Fibroblast of lung (primary cell): ENCODE measurements at regions not wholly inside any gene's neighbourhood (a gene's known extent, or its start where the extent isn't known, plus 50 kb on each side); places are given as distances from the start of the nearest gene placed in this dataset.

Experiments used
- DNase-seq, 2 donors: peaks; one replicate each; pipeline versions ENCODE4 v3.0.0 to v3.0.0-alpha.2; 2010; ENCODE audit warnings: low read depth in 2 of 2
- H2AFZ ChIP-seq: 2 replicates; pipeline ENCODE4 v1.5.1; 2012; ENCODE audit warnings: low read length, control low read depth, inconsistent platforms
- H3K27ac ChIP-seq: 2 replicates; pipeline ENCODE4 v1.5.1; 2011; ENCODE audit warnings: low read length, control low read depth; ENCODE audit not compliant: insufficient read depth
- H3K27me3 ChIP-seq: 2 replicates; pipeline ENCODE4 v1.5.1; 2011; ENCODE audit warnings: mild to moderate bottlenecking, low read length; ENCODE audit not compliant: control insufficient read depth, insufficient read depth
- H3K36me3 ChIP-seq: 2 replicates; pipeline ENCODE4 v1.5.1; 2011; ENCODE audit warnings: low read length; ENCODE audit not compliant: control insufficient read depth, insufficient read depth
- H3K4me1 ChIP-seq: 2 replicates; pipeline ENCODE4 v1.5.1; 2011; ENCODE audit warnings: low read length; ENCODE audit not compliant: control insufficient read depth, insufficient read depth; ENCODE audit errors: extremely low read depth
- H3K4me2 ChIP-seq: 2 replicates; pipeline ENCODE4 v1.5.1; 2011; ENCODE audit warnings: low read length, control low read depth; ENCODE audit not compliant: insufficient read depth; ENCODE audit errors: extremely low read depth
- H3K4me3 ChIP-seq, 4 experiments: fragments of 200-600 bp in 1 of 4; sonication (generic) in 1 of 4; replicated peaks in 1 of 4; 2 replicates each; pipeline ENCODE4 v1.5.1; 2011 to 2016; ENCODE audit warnings: low read length in 4 of 4, low read depth in 3 of 4, mild to moderate bottlenecking in 3 of 4, control low read depth in 2 of 4, inconsistent platforms in 1 of 4, mixed read lengths in 1 of 4; ENCODE audit not compliant: insufficient read depth in 1 of 4; ENCODE audit errors: control extremely low read depth in 1 of 4
- H3K79me2 ChIP-seq: 2 replicates; pipeline ENCODE4 v1.5.1; 2012; ENCODE audit warnings: mild to moderate bottlenecking, low read length, inconsistent platforms; ENCODE audit not compliant: control insufficient read depth, insufficient read depth
- H3K9ac ChIP-seq: 2 replicates; pipeline ENCODE4 v1.5.1; 2011; ENCODE audit warnings: mild to moderate bottlenecking, low read length, control low read depth; ENCODE audit not compliant: insufficient read depth
- H3K9me3 ChIP-seq: 2 replicates; pipeline ENCODE4 v1.5.1; 2012; ENCODE audit warnings: low read depth, low read length; ENCODE audit not compliant: control insufficient read depth, insufficient read depth
- H4K20me1 ChIP-seq: 2 replicates; pipeline ENCODE4 v1.5.1; 2011; ENCODE audit warnings: low read length; ENCODE audit not compliant: control insufficient read depth, insufficient read depth; ENCODE audit errors: extremely low read depth
- EZH2 ChIP-seq: IDR thresholded peaks from 2 replicates; pipeline ENCODE4 v1.5.1; 2012; ENCODE audit warnings: low read length, control low read depth, mild to moderate bottlenecking; ENCODE audit errors: missing control alignments
- TF ChIP-seq, protein P1 (sequence below), 2 donors: IDR thresholded peaks in 1 of 2; conservative IDR thresholded peaks in 1 of 2; 1 replicate in 1 of 2; 2 replicates in 1 of 2; pipeline ENCODE4 v1.5.1; 2011 to 2012; ENCODE audit warnings: low read length in 2 of 2, control low read depth in 1 of 2, inconsistent platforms in 1 of 2, low read depth in 1 of 2, mild to moderate bottlenecking in 1 of 2

DNA sequence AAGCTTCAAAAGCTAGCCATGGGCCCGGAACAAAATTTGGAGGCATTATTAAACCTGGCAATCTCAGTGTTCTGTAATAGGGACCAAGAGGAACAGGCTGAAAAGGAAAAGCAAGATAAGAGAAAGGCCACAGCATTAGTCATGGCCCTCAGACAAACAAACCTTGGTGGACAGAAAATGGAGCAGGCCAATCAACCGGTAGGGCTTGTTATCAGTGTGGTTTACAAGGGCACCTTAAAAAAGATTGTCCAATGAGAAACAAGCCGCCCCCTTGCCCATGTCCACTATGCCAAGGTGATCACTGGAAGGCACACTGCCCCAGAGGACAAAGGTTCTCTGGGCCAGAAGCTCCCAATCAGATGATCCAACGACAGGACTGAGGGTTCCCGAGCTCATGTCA is 653.9 kb upstream of the TMEM132C start:
- Histone ChIP-seq H3K79me2 (no peaks in the 10 kb centered on the region), H3K4me1 (no peaks in the 10 kb centered on the region)
- DNase-seq: peak in 1 of 2 donors; percentile 65

DNA sequence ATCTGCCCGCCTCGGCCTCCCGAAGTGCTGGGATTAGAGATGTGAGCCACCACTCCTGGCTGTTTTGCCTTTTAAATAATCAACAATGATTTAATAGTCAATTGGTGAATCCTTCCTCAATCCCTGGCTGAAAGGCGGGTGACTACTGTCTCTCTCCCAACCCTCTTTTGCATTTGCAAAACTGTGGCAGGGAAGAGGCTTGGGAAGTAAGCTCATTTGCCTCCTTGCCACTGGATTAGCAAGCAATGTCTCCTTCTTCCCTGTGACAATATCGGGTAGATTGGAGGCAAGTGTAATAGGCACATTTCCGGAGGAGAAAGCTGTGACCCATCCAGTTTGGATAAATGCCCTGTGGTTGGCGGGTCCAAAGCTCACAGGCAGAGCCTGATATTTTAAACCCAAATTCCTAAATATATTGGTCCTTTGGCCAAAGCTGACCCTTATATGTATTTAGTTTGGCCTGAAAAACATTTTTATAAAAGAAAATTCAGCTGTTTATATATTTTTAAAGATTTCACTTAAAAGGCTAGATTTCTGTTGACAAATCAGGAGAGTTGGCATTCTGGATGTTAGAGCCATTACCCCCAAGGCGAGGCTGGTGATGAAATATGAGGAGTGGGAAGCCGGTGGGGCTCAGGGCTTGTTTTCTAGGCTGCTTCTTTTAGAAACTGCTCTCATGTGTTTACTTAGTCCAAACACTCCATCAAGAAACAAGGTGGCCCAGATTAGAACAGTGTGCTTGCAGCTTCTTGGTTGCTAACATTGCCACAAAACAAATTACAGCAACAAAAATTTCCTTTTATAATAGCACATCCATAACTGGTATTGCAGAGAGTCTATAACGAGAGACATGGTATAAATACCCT is 646.9 kb upstream of the TMEM132C start:
- Histone ChIP-seq H2AFZ (no peak overlapping the region), H3K4me2 (no peak overlapping the region), H3K36me3 (no peaks in the 10 kb centered on the region), H3K27me3 (no peaks in the 10 kb centered on the region), H3K9ac (no peak overlapping the region), H3K9me3 (no peaks in the 10 kb centered on the region), H4K20me1 (no peaks in the 10 kb centered on the region), H3K4me1 (no peaks in the 10 kb centered on the region), H3K79me2 (no peaks in the 10 kb centered on the region), H3K4me3 (no peak overlapping the region), H3K27ac (no peak overlapping the region)
- no peak for DNase-seq
- TF ChIP-seq, protein P1, sequence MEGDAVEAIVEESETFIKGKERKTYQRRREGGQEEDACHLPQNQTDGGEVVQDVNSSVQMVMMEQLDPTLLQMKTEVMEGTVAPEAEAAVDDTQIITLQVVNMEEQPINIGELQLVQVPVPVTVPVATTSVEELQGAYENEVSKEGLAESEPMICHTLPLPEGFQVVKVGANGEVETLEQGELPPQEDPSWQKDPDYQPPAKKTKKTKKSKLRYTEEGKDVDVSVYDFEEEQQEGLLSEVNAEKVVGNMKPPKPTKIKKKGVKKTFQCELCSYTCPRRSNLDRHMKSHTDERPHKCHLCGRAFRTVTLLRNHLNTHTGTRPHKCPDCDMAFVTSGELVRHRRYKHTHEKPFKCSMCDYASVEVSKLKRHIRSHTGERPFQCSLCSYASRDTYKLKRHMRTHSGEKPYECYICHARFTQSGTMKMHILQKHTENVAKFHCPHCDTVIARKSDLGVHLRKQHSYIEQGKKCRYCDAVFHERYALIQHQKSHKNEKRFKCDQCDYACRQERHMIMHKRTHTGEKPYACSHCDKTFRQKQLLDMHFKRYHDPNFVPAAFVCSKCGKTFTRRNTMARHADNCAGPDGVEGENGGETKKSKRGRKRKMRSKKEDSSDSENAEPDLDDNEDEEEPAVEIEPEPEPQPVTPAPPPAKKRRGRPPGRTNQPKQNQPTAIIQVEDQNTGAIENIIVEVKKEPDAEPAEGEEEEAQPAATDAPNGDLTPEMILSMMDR (conservative IDR thresholded peaks at IDR 0.05 in 1 of 2, IDR thresholded peaks at IDR 0.05 in 1 of 2; ENCODE audit: low read depth in 1 of 2, low read length in 2 of 2): no peak
- no peak for TF ChIP-seq EZH2

More for the DNA sequence above, 653.9 kb upstream of the TMEM132C start:
- H3K9me3 ChIP-seq: no peaks in the 10 kb centered on the region
- H3K9ac ChIP-seq: no peak overlapping the region
- no peaks in the 10 kb centered on the region for H4K20me1 ChIP-seq
- no peak overlapping the region for H2AFZ ChIP-seq
- no peak overlapping the region for H3K4me2 ChIP-seq
- H3K4me3 ChIP-seq: no peak overlapping the region
- H3K27ac ChIP-seq: no peak overlapping the region
- no peaks in the 10 kb centered on the region for H3K27me3 ChIP-seq
- H3K36me3 ChIP-seq: no peaks in the 10 kb centered on the region
- no peak for TF ChIP-seq EZH2
- TF ChIP-seq, protein P1 (conservative IDR thresholded peaks at IDR 0.05 in 1 of 2, IDR thresholded peaks at IDR 0.05 in 1 of 2; ENCODE audit: low read depth in 1 of 2, low read length in 2 of 2): no peak

DNA sequence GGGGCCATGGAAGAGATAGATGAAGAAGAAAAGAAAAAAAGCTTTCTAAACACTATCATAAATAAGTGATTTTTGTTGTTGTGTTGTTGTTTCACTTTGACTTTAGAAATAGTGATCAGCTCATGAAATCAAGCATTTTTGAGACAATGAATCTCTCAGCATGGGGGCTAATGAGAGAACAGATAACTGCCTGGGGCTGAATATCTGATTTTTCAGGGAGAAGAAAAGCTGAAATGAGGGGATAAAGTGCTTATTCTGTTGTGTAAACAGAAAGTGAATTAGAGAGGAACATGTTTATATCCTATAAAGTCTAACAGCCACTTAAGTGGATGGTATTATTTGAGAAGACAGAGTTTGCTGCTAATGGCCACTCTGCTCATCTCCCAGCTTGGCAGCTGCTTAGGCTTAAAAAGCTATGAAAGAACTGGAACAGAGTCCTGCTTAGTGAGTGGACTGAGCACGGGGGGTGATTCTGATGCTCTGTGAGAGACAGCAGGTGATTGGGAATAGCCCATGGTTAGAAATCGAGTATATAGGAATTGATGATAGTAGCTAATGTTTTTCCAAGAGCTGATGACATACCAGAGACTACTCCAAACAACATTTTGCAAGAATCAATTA is 646.1 kb upstream of the TMEM132C start:
- Histone ChIP-seq H4K20me1 (no peaks in the 10 kb centered on the region), H3K4me2 (no peak overlapping the region), H3K27ac (no peak overlapping the region), H3K79me2 (no peaks in the 10 kb centered on the region), H3K4me1 (no peaks in the 10 kb centered on the region), H3K9me3 (no peaks in the 10 kb centered on the region), H3K36me3 (no peaks in the 10 kb centered on the region), H2AFZ (no peak overlapping the region), H3K4me3 (no peak overlapping the region), H3K27me3 (no peaks in the 10 kb centered on the region), H3K9ac (no peak overlapping the region)
- no peak for DNase-seq
- no peak for TF ChIP-seq EZH2
- TF ChIP-seq, protein P1 (conservative IDR thresholded peaks at IDR 0.05 in 1 of 2, IDR thresholded peaks at IDR 0.05 in 1 of 2; ENCODE audit: low read depth in 1 of 2, low read length in 2 of 2): no peak
